Trophoblast cell (in vitro differentiated cells and primary cell): ENCODE measurements at regions not wholly inside any gene's neighbourhood (a gene's known extent, or its start where the extent isn't known, plus 50 kb on each side); places are given as distances from the start of the nearest gene placed in this dataset.

ENCODE experiments used
- DNase-seq, 2 donors: peaks; one replicate each; pipeline ENCODE4 v3.0.0-alpha.2; 2016
- H2AFZ ChIP-seq: 2 replicates; pipeline ENCODE4 v1.6.1; 2013; ENCODE audit warnings: low read length, moderate library complexity, mild to moderate bottlenecking; ENCODE audit not compliant: insufficient read depth, poor library complexity
- H2AK5ac ChIP-seq: 2 replicates; pipeline ENCODE4 v1.6.1; 2013; ENCODE audit warnings: mild to moderate bottlenecking, low read length
- H2BK120ac ChIP-seq: 2 replicates; pipeline ENCODE4 v1.6.1; 2013; ENCODE audit warnings: low read length, mild to moderate bottlenecking, moderate library complexity; ENCODE audit not compliant: insufficient read depth, poor library complexity
- H2BK12ac ChIP-seq: 2 replicates; pipeline ENCODE4 v1.6.1; 2013; ENCODE audit warnings: mild to moderate bottlenecking, low read length, moderate library complexity
- H2BK5ac ChIP-seq: 2 replicates; pipeline ENCODE4 v1.6.1; 2013; ENCODE audit warnings: low read length, low read depth, moderate library complexity, mild to moderate bottlenecking; ENCODE audit not compliant: poor library complexity
- H3K14ac ChIP-seq: 2 replicates; pipeline ENCODE4 v1.6.1; 2013; ENCODE audit warnings: mild to moderate bottlenecking, low read length
- H3K18ac ChIP-seq: 2 replicates; pipeline ENCODE4 v1.6.1; 2013; ENCODE audit warnings: mild to moderate bottlenecking, low read length
- H3K23ac ChIP-seq: 2 replicates; pipeline ENCODE4 v1.6.1; 2013; ENCODE audit warnings: low read length
- H3K27ac ChIP-seq: 2 replicates; pipeline ENCODE4 v1.5.1; 2013; ENCODE audit warnings: low read depth, mild to moderate bottlenecking, inconsistent platforms, low read length, moderate library complexity
- H3K27me3 ChIP-seq: 2 replicates; pipeline ENCODE4 v1.6.1; 2013; ENCODE audit warnings: inconsistent platforms, mild to moderate bottlenecking, low read length, moderate library complexity; ENCODE audit not compliant: insufficient read depth
- H3K36me3 ChIP-seq, 2 experiments: 1 replicate in 1 of 2; 2 replicates in 1 of 2; pipeline ENCODE4 v1.6.1; 2013; ENCODE audit warnings: low read length in 2 of 2, mild to moderate bottlenecking in 2 of 2, moderate library complexity in 1 of 2; ENCODE audit not compliant: insufficient read depth in 2 of 2, control insufficient read depth in 1 of 2
- H3K4ac ChIP-seq: 2 replicates; pipeline ENCODE4 v1.6.1; 2013; ENCODE audit warnings: low read depth, mild to moderate bottlenecking, low read length, moderate library complexity
- H3K4me1 ChIP-seq, 2 experiments: 1 replicate in 1 of 2; 2 replicates in 1 of 2; pipeline ENCODE4 v1.6.1; 2013; ENCODE audit warnings: low read length in 2 of 2, mild to moderate bottlenecking in 2 of 2, moderate library complexity in 1 of 2; ENCODE audit not compliant: insufficient read depth in 2 of 2, control insufficient read depth in 1 of 2
- H3K4me2 ChIP-seq: 2 replicates; pipeline ENCODE4 v1.6.1; 2013; ENCODE audit warnings: inconsistent platforms, mild to moderate bottlenecking, low read length, moderate library complexity
- H3K4me3 ChIP-seq: 2 replicates; pipeline ENCODE4 v1.5.1; 2013; ENCODE audit warnings: mild to moderate bottlenecking, low read depth, low read length, inconsistent platforms
- H3K79me1 ChIP-seq: one replicate; pipeline ENCODE4 v1.6.1; 2013; ENCODE audit warnings: low read length
- H3K79me2 ChIP-seq: 2 replicates; pipeline ENCODE4 v1.6.1; 2013; ENCODE audit warnings: low read length, mild to moderate bottlenecking; ENCODE audit not compliant: control insufficient read depth, insufficient read depth, poor library complexity
- H3K9ac ChIP-seq: 2 replicates; pipeline ENCODE4 v1.6.1; 2013; ENCODE audit warnings: mild to moderate bottlenecking, low read length
- H3K9me3 ChIP-seq: 2 replicates; pipeline ENCODE4 v1.6.1; 2013; ENCODE audit warnings: low read depth, mild to moderate bottlenecking, control low read depth, inconsistent platforms, low read length; ENCODE audit not compliant: insufficient read depth
- H4K12ac ChIP-seq: 2 replicates; pipeline ENCODE4 v1.6.1; 2013; ENCODE audit warnings: low read depth, mild to moderate bottlenecking, low read length, moderate library complexity
- H4K8ac ChIP-seq: 2 replicates; pipeline ENCODE4 v1.6.1; 2013; ENCODE audit warnings: low read depth, mild to moderate bottlenecking, low read length, moderate library complexity
- H4K91ac ChIP-seq: one replicate; pipeline ENCODE4 v1.6.1; 2013; ENCODE audit warnings: low read depth, mild to moderate bottlenecking, low read length, moderate library complexity
- WGBS: extraction: QIAGEN DNeasy Blood & Tissue Kit; methylation state at CpG from one replicate; pipeline ENCODE4 v1.1.7; 2013; ENCODE audit warnings: missing lambda C conversion rate; ENCODE audit not compliant: insufficient read length, insufficient coverage; ENCODE audit errors: extremely low coverage; 5-methylcytosine and 5-hydroxymethylcytosine counted together

DNA sequence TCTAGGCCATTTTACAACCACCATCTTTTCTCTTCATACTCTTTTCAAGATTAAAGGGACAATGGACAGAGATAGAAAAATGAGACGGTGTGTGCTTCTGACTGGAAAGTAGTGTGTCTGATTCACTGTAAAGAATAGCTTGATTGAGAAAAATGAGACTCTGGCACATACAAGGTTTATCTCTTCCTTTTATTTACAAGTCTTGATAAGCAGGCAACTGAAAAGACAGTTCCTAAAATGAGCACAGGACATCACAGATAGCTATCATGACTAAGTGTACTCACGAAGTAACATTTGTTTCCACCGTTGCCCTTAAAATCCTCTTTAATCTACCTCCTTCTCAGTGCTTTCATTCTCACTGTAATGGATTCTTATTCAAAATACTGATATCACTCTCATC is 383.0 kb downstream of the TBC1D32 start:
- no peak overlapping the region for H3K9ac ChIP-seq

DNA sequence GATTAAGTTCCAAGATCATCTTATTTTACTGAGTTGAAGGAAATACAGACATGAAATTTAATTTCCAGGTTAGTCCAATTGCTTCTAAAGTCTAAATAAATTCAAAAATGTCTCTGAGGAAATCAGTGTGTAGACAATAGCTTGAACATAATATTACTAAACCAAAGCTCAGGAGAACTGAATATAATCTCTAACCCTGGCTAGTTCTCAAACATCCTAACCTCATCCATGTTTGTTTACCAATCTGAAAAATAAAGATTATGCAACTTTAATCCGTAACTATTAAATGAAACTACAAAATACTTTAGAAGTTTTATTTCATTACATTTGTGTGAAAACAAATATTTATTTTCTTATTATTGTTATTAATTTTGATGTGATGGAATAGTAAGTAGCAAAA is 387.2 kb downstream of the TBC1D32 start:
- Histone ChIP-seq H2AK5ac (no peak overlapping the region), H2BK5ac (no peak overlapping the region), H2BK120ac (no peak overlapping the region), H2BK12ac (no peak overlapping the region), H3K18ac (no peak overlapping the region), H3K27me3 (no peaks in the 10 kb centered on the region), H3K9me3 (no peaks in the 10 kb centered on the region), H3K14ac (no peak overlapping the region), H3K79me2 (no peaks in the 10 kb centered on the region), H3K79me1 (no peaks in the 10 kb centered on the region), H4K91ac (no peak overlapping the region), H3K9ac (no peak overlapping the region), H4K12ac (no peak overlapping the region), H4K8ac (no peak overlapping the region), H3K4me3 (no peak overlapping the region), H2AFZ (no peak overlapping the region), H3K4ac (no peak overlapping the region), H3K27ac (no peak overlapping the region), H3K36me3 (no peaks in the 10 kb centered on the region), H3K23ac (no peak overlapping the region), H3K4me2 (no peak overlapping the region), H3K4me1 (no peaks in the 10 kb centered on the region)
- DNase-seq, result no peak
- no CpG with 5 or more reads among the region's 1 CpG for WGBS

More for the DNA sequence above, 383.0 kb downstream of the TBC1D32 start:
- Histone ChIP-seq H3K4me2 (no peak overlapping the region), H3K79me2 (no peaks in the 10 kb centered on the region), H3K27ac (no peak overlapping the region), H4K12ac (no peak overlapping the region), H3K4me1 (no peaks in the 10 kb centered on the region), H2AK5ac (no peak overlapping the region), H2BK5ac (no peak overlapping the region), H4K91ac (no peak overlapping the region), H3K14ac (no peak overlapping the region), H3K4me3 (no peak overlapping the region), H4K8ac (no peak overlapping the region), H2BK120ac (no peak overlapping the region), H2AFZ (no peak overlapping the region), H2BK12ac (no peak overlapping the region), H3K4ac (no peak overlapping the region), H3K18ac (no peak overlapping the region), H3K36me3 (no peaks in the 10 kb centered on the region), H3K23ac (no peak overlapping the region), H3K27me3 (no peaks in the 10 kb centered on the region), H3K9me3 (no peaks in the 10 kb centered on the region), H3K79me1 (no peaks in the 10 kb centered on the region)
- DNase-seq, result no peak
- no CpG with 5 or more reads among the region's 3 CpGs for WGBS

DNA sequence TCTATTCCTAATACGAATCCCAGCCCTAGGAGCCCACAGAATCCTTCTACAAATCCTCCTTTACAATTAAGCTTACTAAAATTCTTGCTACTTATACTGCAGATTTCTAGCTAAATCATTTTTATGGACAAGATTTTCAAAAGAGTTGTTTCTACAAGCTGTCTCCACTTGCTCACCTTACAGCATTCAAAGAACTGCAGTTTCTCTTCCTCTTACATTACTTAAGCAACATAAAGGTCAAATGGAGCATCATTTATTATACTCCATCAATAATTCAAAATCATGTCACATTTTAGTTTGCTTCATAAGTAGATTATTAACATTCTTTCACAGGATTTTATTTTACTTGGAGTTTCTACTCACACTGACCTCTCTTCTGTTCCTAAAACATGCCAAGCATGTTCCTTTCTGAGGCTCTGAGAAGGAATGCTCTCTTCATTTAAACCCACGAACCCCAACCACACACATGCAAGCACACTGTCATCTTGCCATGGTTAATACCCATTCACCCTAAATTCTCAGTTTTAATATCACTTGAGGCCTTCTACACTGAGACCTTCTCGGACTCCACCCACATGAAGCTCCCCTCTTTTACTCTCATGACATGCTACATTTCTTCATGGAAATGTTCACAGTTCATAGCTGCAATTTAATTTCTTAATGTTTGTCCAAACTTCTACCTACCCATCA is 388.2 kb downstream of the TBC1D32 start:
- Histone ChIP-seq H3K4me2 (no peak overlapping the region), H3K79me1 (no peaks in the 10 kb centered on the region), H4K8ac (no peak overlapping the region), H3K18ac (no peak overlapping the region), H2BK120ac (no peak overlapping the region), H3K14ac (no peak overlapping the region), H3K79me2 (no peaks in the 10 kb centered on the region), H3K9ac (no peak overlapping the region), H2AFZ (no peak overlapping the region), H3K4ac (no peak overlapping the region), H2BK12ac (no peak overlapping the region), H4K91ac (no peak overlapping the region), H3K36me3 (no peaks in the 10 kb centered on the region), H3K27ac (no peak overlapping the region), H4K12ac (no peak overlapping the region), H2BK5ac (no peak overlapping the region), H3K4me1 (no peaks in the 10 kb centered on the region), H3K27me3 (no peaks in the 10 kb centered on the region), H3K23ac (no peak overlapping the region), H2AK5ac (no peak overlapping the region), H3K4me3 (no peak overlapping the region), H3K9me3 (no peaks in the 10 kb centered on the region)
- WGBS, result no CpG with 5 or more reads among the region's 3 CpGs
- no peak for DNase-seq

DNA sequence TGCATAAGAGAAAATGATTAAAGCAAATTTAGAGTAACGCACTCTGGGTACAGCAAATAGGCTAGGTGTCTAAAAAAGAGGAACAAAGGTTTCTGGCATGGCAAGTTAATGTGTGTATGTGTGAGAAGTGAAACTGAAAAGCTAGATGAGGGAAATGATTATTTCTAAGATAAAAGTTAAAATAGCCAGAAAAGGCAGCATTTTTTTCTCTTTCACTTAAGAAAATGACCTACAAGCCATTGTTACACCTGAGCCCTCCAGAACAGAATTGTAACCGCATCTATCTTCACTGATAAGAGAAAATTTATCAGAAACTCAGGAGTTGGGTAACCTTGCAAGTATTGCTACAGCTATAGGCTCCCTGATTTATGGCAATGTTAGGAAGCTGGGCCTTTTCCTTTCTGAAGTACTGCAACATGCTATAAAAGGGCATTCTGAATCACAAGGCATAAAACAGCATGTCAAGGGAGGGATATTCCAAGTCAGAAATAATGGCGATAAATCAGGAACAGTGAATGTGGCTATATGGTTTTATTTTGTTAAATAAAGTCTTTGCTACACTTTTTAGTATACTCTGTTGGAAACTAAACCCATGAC is 395.3 kb downstream of the TBC1D32 start:
- Histone ChIP-seq H4K12ac (no peak overlapping the region), H3K79me2 (no peaks in the 10 kb centered on the region), H4K8ac (no peak overlapping the region), H2BK120ac (no peak overlapping the region), H3K4ac (no peak overlapping the region), H3K14ac (no peak overlapping the region), H3K18ac (no peak overlapping the region), H3K9me3 (no peaks in the 10 kb centered on the region), H4K91ac (no peak overlapping the region), H3K27ac (no peak overlapping the region), H3K36me3 (no peaks in the 10 kb centered on the region), H3K79me1 (no peaks in the 10 kb centered on the region), H3K4me2 (no peak overlapping the region), H3K27me3 (no peaks in the 10 kb centered on the region), H3K9ac (no peak overlapping the region), H3K23ac (no peak overlapping the region), H3K4me3 (no peak overlapping the region), H3K4me1 (no peaks in the 10 kb centered on the region), H2AFZ (no peak overlapping the region), H2BK12ac (no peak overlapping the region), H2BK5ac (no peak overlapping the region), H2AK5ac (no peak overlapping the region)
- no peak for DNase-seq
- no CpG with 5 or more reads among the region's 3 CpGs for WGBS
